HG03095 (cell line): ENCODE measurements at regions not wholly inside any gene's neighbourhood (a gene's known extent, or its start where the extent isn't known, plus 50 kb on each side); places are given as distances from the start of the nearest gene placed in this dataset.
"Not testable (repeated sequence)": the region's sequence is repeated elsewhere in the genome, so short reads cannot be mapped to it uniquely, and the experiment has no call there.

Experiments
- ATAC-seq: cut with Tn5 transposase; IDR thresholded peaks from one replicate; pipeline ENCODE4 v1.9.1; 2021; ENCODE audit warnings: moderate library complexity; ENCODE audit not compliant: unreplicated experiment

- ATAC-seq, result no peak
Measured at GRCh38 chr13:90835826-90836225, 511.7 kb upstream of the MIR17HG start.

DNA sequence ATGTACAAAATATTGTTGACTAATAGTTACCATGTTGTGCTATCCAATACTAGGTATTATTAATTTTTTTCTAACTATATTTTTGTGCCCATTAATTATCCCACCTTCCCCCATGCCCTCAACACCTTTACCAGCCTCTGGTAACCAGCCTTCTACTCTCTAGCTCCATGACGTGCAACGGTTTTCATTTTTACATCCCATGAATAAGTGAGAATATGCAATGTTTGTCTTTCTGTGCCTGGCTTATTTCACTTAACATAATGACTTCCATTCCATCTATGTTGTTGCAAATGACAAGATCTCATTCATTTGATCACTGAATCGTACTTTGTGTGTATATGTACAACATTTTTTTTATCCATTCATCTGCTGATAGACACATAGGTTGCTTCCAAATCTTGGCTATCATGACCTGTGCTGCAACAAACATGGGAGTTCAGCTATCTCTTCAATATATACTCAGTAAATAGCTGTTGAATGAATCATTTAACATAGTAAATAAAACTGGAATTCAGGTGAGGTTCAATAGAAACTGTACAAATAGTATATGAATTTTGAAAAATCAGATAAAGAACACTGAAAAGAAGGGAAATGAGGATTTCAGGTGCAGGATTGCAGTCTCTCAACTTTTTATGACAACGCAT lies 509.0 kb upstream of the MIR17HG start:
- no peak for ATAC-seq

GRCh38 chr13:90839061-90839460 lies 508.4 kb upstream of the MIR17HG start:
- no peak for ATAC-seq

DNA sequence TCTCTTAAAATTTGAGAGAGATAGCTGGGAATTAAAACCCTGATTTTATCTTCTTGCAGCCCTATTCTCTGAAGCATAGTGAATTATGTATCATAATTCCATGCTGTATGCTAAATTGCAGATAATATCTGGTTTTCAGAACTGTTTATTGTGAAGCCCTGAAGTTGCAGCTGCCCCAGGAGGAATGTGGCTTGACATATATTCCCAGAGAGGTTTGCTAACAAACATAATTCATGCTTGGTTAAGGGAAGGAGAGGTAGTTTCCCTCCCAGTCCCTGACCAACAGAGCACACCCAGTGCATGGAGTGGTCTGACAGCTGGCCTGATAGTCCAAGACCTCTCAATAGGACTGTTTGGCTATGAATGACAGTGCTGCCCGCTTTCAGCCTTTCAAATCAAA lies 500.6 kb upstream of the MIR17HG start:
- no peak for ATAC-seq

GRCh38 chr13:90853666-90854065 lies 493.8 kb upstream of the MIR17HG start:
- not testable (repeated sequence) for ATAC-seq

DNA sequence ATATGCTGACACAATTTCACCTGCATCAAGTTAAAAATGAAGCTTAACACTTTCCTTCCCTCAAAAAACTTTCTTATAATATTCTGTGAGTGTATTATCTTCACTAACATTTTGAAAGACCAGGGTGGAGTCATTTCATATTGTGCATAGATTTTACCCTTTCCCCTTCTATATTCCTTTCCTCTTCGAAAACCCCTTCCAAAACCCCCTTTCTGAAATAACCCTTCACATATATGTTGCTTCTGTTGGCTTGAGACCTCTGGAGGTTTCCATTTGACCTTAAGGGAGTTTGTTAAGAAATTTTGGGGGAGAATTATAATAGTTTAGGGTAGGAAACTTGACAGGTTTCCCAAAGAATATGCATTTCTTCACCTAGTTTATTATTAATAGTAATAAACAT lies 489.6 kb upstream of the MIR17HG start:
- ATAC-seq, result no peak

DNA sequence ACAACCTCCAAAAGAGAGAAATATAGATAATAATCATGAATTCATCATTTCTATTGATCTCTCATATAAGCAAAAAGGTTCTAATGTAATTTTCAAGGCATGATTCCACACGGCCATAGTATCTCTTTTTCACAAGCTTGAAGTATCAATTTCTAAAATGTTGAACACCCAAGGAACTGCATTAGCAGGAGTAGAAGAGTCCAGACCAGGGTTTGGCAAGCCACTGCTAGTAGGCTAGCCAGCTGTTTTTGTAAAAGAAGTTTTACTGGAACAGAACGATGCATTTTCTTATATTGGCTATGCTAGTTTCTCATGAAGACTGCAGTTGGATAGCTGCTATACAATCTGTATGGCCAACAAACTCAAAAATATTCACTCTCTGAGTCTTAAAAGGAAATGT lies 481.5 kb upstream of the MIR17HG start:
- ATAC-seq, result no peak

- ATAC-seq, result peak; percentile 97
Measured at GRCh38 chr13:90867336-90867683, 480.2 kb upstream of the MIR17HG start.

GRCh38 chr13:90868321-90868920 lies 479.1 kb upstream of the MIR17HG start:
- no peak for ATAC-seq

DNA sequence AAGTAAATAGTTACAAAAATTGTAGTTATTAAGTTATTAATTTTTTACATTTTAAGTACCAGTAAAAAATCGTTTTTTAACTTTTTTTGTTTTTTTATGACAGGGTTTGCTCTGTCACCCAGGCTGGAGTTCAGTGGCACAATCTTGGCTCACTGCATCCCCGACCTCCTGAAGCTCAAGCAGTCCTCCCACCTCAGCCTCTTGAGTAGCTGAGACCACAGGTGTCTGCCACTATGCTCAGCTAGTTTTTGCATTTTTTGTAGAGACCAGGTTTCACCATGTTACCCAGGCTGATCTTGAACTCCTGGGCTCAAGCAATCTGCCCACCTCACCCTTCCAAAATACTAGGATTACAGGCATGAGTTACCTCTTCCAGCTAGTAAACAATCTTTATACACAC lies 477.9 kb upstream of the MIR17HG start:
- ATAC-seq, result no peak

GRCh38 chr13:90872491-90873025 lies 474.9 kb upstream of the MIR17HG start:
- ATAC-seq, result no peak

DNA sequence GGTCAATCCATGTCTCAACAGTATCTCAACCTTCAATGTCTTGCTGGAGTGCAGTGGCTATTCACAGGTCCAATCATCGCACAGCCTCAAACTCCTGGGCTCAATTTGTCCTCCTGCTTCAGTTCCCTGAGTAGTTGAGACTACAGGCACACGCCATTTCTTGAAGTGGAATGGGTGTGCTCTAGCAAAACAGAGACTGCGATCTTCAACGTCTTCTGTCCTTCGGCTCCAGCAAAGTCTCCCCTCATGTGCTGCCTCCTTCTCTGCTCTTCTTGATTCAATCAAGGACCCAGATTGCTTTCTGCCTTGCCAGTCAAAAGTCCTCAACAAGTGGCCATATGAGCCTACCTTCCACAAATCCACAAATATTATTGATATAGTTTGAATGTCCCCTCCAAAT lies 466.7 kb upstream of the MIR17HG start:
- ATAC-seq, result no peak

DNA sequence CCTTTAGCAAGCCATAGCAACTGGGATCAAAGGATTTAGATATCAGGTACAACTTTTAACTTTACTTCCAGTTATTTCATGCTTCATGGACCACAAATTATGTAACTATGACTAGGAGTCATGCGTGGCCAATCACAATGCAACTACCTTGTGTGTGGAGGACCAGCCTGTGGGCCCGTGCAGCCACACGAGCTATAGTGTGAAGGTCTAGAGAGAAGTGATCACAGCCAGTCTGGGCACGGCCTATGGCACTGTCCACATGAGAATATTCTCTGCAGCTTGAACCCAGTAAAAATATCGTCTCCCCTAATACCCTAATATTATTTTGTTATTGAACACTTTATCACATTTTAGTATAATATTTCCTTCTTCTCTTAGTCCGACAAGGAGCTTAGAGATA lies 464.9 kb upstream of the MIR17HG start:
- no peak for ATAC-seq

DNA sequence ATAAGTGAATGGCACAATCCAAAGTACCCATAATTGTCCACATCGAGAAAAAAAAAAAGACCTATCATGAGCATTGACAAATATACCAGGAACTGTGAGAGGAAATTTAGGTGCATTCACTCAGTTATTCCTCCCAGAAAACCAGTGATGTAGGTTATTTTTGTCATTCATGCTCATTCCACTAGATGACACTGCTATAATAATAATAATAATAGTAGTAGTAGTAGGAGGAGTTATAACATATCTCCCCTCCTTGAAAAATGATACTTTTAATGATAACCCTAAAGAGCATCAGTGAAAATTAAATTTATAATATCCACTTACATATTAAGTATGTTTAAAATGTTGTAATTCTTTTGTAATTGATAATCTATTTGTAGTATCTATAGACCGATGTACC lies 463.9 kb upstream of the MIR17HG start:
- no peak for ATAC-seq

- no peak for ATAC-seq
Measured at GRCh38 chr13:90884066-90884465, 463.4 kb upstream of the MIR17HG start.

DNA sequence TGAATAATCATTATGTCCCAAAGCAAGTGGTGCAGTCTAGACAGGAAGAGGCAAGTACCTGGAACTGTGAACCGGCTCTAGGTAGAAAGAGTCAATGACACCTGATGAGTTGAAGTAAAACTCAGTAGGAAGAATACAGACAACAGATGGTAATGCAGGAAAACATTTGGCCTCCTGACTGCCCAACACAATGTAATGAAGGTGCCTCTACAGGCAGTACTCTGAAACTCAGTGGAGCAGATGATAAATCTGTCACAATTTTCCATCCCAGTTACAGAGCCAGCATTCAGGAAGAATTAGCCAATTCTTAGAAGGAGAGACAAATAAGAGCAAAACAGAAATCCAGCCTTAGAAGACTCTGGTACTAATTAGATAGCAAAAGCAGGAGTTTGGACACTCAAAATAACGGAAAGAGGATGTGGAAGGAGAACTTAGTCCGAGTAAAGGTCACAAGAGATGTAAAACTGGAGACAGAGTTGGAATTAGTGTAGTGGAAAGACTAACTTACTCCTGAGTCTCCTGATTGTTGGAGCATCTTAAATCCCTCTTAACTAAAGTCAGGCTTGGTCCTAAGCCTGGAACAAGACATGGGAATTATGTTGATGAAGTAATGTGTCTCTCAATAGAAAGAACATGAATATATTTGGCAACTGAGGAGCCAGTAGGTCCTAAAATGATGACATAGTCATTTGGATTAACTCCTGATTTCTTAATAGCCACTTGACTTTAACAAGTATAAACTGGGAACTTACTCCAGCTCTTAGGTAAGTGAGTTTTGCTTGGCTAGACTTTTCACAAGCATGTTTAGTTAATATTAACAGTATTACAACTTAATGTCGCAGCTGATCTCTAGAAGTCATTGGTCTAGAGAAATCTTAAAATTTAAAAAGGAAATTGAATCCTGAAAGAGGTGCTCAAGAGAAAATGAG lies 457.3 kb upstream of the MIR17HG start:
- ATAC-seq, result no peak

DNA sequence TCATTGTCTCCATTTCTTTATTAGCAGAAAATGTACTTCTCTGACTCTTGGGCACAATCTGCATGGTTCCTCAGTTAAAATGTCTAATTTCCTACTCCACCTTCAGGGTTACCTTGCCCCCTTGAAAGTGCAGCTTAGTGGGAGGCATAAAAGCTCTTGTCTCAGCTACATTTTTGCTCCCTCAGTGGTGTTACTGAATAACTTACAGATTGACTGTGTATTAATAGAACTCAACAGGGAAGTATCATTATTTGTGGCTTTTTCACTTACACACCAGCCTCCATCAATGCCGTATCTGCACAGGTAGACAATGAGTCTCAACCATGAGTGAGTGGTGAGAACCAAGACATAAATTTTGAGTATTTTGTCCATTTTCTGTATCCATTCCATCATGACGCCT lies 456.2 kb upstream of the MIR17HG start:
- no peak for ATAC-seq

GRCh38 chr13:90893199-90893598 lies 454.3 kb upstream of the MIR17HG start:
- not testable (repeated sequence) for ATAC-seq

DNA sequence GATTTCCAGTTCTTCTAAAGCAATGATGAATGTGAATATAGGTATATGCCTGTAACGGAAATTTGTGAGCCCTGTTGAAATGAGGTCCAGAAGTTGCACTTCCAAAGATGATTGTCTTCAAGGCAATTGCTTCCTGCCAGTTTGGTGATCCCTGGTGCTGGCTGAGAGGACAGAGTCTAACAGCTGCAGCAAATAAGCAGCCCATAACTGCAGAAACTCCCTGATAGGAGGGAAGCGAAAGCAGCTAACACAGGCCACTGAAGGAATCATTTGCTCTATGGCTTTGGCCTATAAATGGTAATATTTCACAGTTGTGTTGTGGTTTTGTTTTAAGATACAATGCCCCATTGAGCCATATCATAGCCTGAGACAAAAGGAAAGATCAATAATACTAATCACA lies 451.5 kb upstream of the MIR17HG start:
- no peak for ATAC-seq

DNA sequence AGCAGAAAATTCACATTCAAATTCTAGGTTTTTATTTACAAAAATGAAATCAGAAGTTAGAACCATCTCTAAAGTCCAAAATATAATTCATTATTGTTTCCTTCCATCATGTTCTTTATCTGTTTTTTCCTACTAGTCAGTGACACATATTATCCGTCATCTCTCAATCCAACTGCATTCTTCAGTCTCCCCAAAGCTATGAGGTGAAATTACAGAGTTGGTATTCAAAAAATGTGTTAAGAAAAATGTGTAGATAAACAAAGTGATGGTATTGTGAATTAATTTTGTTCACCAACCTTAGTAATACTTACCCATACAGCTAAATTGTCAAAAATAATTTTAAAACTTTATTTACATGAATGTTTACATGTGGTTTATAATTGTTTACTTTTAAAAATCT lies 448.7 kb upstream of the MIR17HG start:
- no peak for ATAC-seq

GRCh38 chr13:90899416-90899815 lies 448.1 kb upstream of the MIR17HG start:
- ATAC-seq, result no peak

- ATAC-seq, result no peak
Measured at GRCh38 chr13:90902255-90902654, 445.2 kb upstream of the MIR17HG start.
